NCI-H345 treated with DMSO at 0.1 percent for 48 hours (cell line): ENCODE measurements at regions not wholly inside any gene's neighbourhood (a gene's known extent, or its start where the extent isn't known, plus 50 kb on each side); places are given as distances from the start of the nearest gene placed in this dataset.

Experiments used
- DNase-seq: peaks from one replicate; lab custom pipeline; 2025; ENCODE audit not compliant: unreplicated experiment; lab: John Stamatoyannopoulos, UW

GRCh38 chr1:101089613-101090338, 64.2 kb upstream of the DPH5 start:
- DNase-seq = no peak

GRCh38 chr1:101088431-101088830, 62.8 kb upstream of the DPH5 start:
- no peak for DNase-seq

DNA sequence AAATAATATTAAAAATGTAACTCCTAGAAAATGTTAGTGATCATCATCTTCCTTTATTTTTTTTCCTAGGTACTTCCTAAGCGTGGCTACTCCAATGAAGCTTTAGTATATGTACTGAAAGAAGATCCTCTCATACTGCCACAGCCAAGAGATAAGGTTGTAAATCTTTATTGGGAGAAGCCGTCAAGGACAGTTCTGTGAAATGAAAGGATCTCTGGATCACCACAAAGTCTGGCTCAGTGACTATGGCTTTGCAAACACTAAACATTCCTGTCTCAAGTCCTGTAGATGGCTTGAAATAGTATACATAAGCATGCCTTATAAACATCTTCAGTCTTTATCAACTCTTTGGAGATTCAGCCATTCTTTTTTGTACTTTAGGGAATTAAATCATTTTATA, 61.2 kb upstream of the DPH5 start:
- DNase-seq = no peak

DNA sequence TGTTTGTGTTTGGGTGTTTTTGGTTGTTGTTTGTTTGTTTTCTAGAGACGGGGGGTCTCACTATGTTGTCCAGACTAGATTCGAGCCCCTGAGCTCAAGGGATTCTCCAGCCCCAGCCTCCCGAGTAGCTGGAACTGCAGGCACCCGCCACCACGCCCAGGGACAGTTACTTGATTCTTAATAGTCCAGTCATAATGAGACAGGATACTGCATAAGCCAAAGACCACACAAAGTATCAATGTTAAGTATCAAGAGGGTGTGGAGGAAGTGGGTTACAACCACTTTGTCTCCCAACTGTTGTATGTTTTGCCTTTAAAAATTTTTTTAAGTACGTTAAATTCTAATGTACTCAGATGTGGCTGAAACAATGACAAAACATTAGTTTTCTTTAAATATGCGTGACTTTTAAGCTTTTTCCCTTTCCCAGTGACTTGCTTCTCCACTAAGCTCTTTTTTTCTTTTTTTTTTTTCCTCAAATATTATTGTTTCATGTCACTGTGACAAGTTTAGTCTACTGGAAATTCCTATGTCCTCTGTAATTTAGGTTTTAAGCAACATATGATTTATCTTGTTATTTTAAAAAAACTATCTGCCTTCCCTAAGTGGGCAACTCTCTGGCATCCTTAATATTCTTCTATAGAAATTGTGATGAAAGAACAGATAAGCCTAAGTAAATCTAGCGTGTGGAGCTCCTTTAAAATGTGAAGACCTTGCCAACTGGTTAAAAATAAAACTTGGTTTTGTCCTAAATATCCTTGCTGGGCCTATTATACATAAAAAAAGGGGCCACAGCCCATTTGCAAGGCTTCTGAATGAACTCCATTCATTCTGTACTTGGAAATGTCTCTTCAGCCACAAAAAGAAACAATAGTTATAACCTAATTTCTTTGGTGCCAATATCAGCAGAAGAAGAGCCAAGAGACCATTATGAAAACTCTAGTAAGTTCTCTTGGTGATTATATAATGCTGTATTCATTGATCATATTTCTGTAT, 56.2 kb upstream of the DPH5 start:
- no peak for DNase-seq

- no peak for DNase-seq
Observed at GRCh38 chr1:101080859-101081258, 55.3 kb upstream of the DPH5 start.

GRCh38 chr1:101079341-101079740, 53.8 kb upstream of the DPH5 start:
- no peak for DNase-seq

DNA sequence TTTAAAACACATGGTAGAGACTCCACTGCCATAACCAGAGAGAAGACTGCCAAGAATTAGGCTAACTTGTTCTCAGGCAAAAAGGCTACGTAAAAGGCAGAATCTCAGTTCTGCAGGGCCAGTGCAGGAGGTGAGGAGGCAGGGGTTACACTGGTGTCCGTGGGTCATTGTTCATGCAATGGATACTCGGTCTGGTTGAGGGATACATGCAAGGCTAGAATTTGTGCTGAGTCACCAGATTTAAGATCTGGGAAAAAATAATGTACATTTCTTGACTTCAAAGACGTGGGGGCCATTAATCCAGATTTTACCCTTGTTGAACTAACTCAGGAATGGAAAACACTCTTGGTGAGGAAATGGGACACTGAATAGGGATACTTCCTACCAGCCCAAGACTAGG, 52.3 kb upstream of the DPH5 start:
- DNase-seq = no peak

- no peak for DNase-seq
Observed at GRCh38 chr1:101075926-101076325, 50.3 kb upstream of the DPH5 start.
